Ovary (tissue), 7 donors: ENCODE measurements at regions not wholly inside any gene's neighbourhood (a gene's known extent, or its start where the extent isn't known, plus 50 kb on each side); places are given as distances from the start of the nearest gene placed in this dataset.
"Not testable (repeated sequence)": the region's sequence is repeated elsewhere in the genome, so short reads cannot be mapped to it uniquely, and the experiment has no call there.

Experiments
- DNase-seq, 5 donors: peaks; one replicate each; pipeline ENCODE4 v3.0.0-alpha.2; 2019 to 2020
- H3K27ac ChIP-seq, 2 donors: fragments of 200-600 bp; one replicate each; pipeline versions ENCODE4 v1.5.1 to v1.8.0; 2019 to 2022
- H3K27me3 ChIP-seq: fragments of 200-600 bp; one replicate; pipeline ENCODE4 v1.8.0; 2022
- H3K36me3 ChIP-seq: fragments of 200-600 bp; sonication (generic); one replicate; pipeline ENCODE4 v1.5.1; 2019
- H3K4me1 ChIP-seq: one replicate; pipeline ENCODE4 v1.8.1; 2013; ENCODE audit warnings: mild to moderate bottlenecking, moderate library complexity; ENCODE audit not compliant: insufficient read depth
- H3K4me3 ChIP-seq: fragments of 200-600 bp; sonication (generic); one replicate; pipeline ENCODE4 v1.5.1; 2017
- H3K9me3 ChIP-seq, 2 donors: fragments of 200-600 bp in 1 of 2; sonication (generic) in 1 of 2; one replicate each; pipeline versions ENCODE4 v1.5.1 to v1.8.1; 2013 to 2019; ENCODE audit warnings: mild to moderate bottlenecking in 1 of 2, moderate library complexity in 1 of 2
- EP300 ChIP-seq: sonication (generic); formaldehyde crosslinking; IDR thresholded peaks from one replicate; pipeline ENCODE4 v1.6.1; 2017; ENCODE audit warnings: antibody characterized with exemption
- POLR2A ChIP-seq: fragments of 450-650 bp; IDR thresholded peaks from one replicate; pipeline ENCODE4 v1.6.1; 2017; ENCODE audit warnings: antibody characterized with exemption, mild to moderate bottlenecking, moderate library complexity
- WGBS, 3 donors: extraction: QIAGEN DNeasy Blood & Tissue Kit in 1 of 3; methylation state at CpG; one replicate each; pipeline versions ENCODE4 v1.1.5 to v1.1.7; 2013 to 2017; 5-methylcytosine and 5-hydroxymethylcytosine counted together
- intact Hi-C, 4 donors: fragments of 100-400 bp; cut with DNase I; formaldehyde crosslinking; loops; one replicate each; pipeline versions ENCODE4 v1.11.0 to v1.15.1; 2022 to 2023
- TF ChIP-seq, protein P1 (sequence below), 3 donors: fragments of 450-650 bp in 2 of 3; fragments of 200-600 bp in 1 of 3; IDR thresholded peaks; one replicate each; pipeline versions ENCODE4 v1.5.1 to v1.8.0; 2016 to 2022; ENCODE audit warnings: antibody characterized with exemption in 3 of 3, mild to moderate bottlenecking in 1 of 3
- donor health status: DM: no; HTN: no; CAD: no; lungs with moderate emphysema.
- donor health status: DM: no; HTN: no; CAD: no.
- donor health status: Bipolar disorder and iron deficiency.
- donor health status: DM: no; HTN: no; CAD: no.
- donor health status: DM: yes; HTN: yes; CAD: no.

DNA sequence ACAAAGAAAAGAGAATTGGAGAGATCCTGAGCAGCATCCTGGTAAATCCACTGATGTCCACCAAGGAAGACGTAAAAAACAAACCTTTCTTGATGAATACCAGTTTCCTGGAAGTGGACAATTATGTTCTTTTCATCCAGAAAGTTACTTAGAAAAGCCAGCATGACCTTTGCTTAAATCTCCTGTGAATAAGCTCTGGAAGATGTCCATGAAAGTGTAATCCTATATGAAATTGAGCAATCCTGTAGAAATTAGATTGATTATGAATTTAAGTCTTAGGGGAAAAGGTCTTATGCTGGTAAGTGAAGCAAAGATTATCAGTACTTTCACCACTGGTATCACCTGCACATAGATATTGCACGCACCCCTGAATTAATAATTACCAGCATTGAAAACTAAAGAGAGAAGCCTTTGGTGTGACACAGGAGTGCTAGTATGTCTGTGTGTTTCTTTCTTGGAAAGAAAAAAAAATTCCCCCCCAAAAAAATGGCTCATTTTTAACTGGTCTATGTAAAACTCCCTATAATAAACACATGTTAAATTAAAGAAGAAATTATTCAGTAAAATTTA is 164.5 kb upstream of the LHX8 start:
- H3K27ac ChIP-seq: no peak overlapping the region
- DNase-seq: no peak
- H3K9me3 ChIP-seq: no peaks in the 10 kb centered on the region
- TF ChIP-seq EP300: no peak
- TF ChIP-seq, protein P1, sequence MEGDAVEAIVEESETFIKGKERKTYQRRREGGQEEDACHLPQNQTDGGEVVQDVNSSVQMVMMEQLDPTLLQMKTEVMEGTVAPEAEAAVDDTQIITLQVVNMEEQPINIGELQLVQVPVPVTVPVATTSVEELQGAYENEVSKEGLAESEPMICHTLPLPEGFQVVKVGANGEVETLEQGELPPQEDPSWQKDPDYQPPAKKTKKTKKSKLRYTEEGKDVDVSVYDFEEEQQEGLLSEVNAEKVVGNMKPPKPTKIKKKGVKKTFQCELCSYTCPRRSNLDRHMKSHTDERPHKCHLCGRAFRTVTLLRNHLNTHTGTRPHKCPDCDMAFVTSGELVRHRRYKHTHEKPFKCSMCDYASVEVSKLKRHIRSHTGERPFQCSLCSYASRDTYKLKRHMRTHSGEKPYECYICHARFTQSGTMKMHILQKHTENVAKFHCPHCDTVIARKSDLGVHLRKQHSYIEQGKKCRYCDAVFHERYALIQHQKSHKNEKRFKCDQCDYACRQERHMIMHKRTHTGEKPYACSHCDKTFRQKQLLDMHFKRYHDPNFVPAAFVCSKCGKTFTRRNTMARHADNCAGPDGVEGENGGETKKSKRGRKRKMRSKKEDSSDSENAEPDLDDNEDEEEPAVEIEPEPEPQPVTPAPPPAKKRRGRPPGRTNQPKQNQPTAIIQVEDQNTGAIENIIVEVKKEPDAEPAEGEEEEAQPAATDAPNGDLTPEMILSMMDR (IDR thresholded peaks at IDR 0.05): no peak
- TF ChIP-seq POLR2A: no peak
- intact Hi-C loops: no loop called here
- H3K27me3 ChIP-seq: no peaks in the 10 kb centered on the region
- 72 to 81% (median 76%) methylated on average over 2 of the region's 2 CpGs for WGBS, 3 donors
- no peak overlapping the region for H3K4me3 ChIP-seq
- no peaks in the 10 kb centered on the region for H3K36me3 ChIP-seq
- no peaks in the 10 kb centered on the region for H3K4me1 ChIP-seq

DNA sequence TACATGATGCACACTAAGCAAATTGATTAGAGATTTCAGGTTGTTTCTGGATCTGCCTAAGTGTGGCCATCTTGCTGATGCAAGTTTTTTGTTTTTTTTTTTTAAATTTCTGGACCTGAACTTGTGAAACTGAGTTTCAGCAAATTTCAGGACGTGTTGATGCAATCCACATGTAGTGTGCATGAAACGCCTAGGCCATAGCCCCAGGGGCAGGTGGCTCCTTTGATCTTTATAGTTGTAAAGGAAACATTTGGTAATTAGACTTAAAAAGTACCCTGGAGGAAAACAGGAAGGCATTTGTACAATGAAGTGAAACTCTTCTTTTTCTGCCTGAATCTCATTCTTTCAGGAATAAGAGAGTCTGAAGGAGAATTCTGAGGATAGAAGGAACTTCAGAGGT is 162.2 kb upstream of the LHX8 start:
- TF ChIP-seq POLR2A (no peak), EP300 (no peak)
- TF ChIP-seq, protein P1 (IDR thresholded peaks at IDR 0.05): no peak
- Histone ChIP-seq H3K27me3 (no peaks in the 10 kb centered on the region), H3K27ac (no peak overlapping the region), H3K4me1 (no peaks in the 10 kb centered on the region), H3K36me3 (no peaks in the 10 kb centered on the region), H3K9me3 (no peaks in the 10 kb centered on the region), H3K4me3 (no peak overlapping the region)
- intact Hi-C loops: no loop called here
- WGBS, 3 donors: 17 to 30% (median 28%) methylated on average over 2 of the region's 2 CpGs
- no peak for DNase-seq

DNA sequence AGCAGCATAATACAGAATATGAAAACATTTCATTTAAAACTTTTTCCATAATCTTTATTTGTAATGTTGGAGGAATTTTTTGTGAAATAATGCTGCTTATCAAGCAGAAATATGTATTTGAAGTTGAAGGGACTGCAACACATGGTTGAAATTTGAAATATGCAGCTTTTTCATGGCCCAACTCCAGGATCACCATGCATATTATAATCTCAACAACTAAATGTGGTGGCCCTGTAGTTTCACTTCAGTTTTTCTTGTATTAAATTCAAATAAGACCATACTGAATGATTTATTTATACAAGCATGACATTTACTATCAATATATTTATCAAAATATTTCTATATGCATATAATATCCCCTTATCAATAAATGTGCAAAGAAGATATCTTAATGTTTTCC is 157.7 kb upstream of the LHX8 start:
- intact Hi-C loops: no loop called here
- no peak for TF ChIP-seq EP300
- TF ChIP-seq, protein P1 (IDR thresholded peaks at IDR 0.05): no peak
- no peak for TF ChIP-seq POLR2A
- Histone ChIP-seq H3K4me1 (no peaks in the 10 kb centered on the region), H3K4me3 (no peak overlapping the region), H3K27me3 (no peaks in the 10 kb centered on the region), H3K27ac (no peak overlapping the region), H3K9me3 (no peaks in the 10 kb centered on the region), H3K36me3 (no peaks in the 10 kb centered on the region)
- no peak for DNase-seq

DNA sequence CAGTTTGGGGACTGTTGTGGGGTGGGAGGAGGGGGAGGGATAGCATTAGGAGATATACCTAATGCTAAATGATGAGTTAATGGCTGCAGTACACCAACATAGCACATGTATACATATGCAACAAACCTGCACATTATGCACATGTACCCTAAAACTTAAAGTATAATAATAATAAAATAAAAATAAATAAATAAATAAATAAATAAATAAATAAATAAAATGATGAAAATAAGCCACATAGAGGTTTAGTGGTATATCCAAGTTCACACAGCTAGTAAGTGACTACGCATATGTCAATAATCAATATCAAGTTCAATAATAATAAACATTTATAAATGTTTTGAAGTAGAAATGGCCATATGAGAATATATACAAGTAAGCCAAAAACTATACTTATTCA is 141.7 kb upstream of the LHX8 start:
- H3K27me3 ChIP-seq, H3K4me3 ChIP-seq, H3K4me1 ChIP-seq, H3K9me3 ChIP-seq, intact Hi-C loops, H3K36me3 ChIP-seq, H3K27ac ChIP-seq, DNase-seq: not testable (repeated sequence)
- 92 to 97% (median 96%) methylated on average over 1 of the region's 1 CpG for WGBS, 3 donors

DNA sequence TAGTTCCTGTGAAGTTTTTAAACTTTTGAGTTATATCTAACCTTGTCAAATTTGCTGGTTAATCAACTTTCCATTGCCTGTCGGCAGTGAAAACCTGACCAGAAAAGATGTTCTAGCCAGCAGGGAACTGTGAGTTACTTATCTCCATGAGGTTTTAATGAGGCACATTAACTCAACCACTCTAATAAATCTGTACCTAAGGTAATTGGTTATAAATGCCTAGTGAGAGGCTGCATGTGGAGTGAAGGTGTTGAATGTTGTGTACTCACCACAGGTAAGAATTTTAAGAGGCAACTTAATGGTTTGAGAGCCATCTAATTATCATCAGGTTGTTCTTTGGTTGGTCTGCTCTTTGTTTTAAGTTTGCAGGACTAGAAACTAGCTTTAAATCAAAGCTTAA is 138.4 kb upstream of the LHX8 start:
- Histone ChIP-seq H3K4me1 (no peaks in the 10 kb centered on the region), H3K27ac (no peak overlapping the region), H3K9me3 (no peaks in the 10 kb centered on the region), H3K27me3 (no peaks in the 10 kb centered on the region), H3K4me3 (no peak overlapping the region), H3K36me3 (no peaks in the 10 kb centered on the region)
- intact Hi-C loops: no loop called here
- TF ChIP-seq POLR2A (no peak), EP300 (no peak)
- TF ChIP-seq, protein P1 (IDR thresholded peaks at IDR 0.05): no peak
- no peak for DNase-seq
- 24 to 33% (median 29%) methylated on average over 1 of the region's 1 CpG for WGBS, 3 donors
